H1 (cell line): ENCODE measurements at regions not wholly inside any gene's neighbourhood (a gene's known extent, or its start where the extent isn't known, plus 50 kb on each side); places are given as distances from the start of the nearest gene placed in this dataset.

Experiments used
- CTCF ChIA-PET: fragments of 300-600 bp; sonication (Branson Sonifier 250); formaldehyde crosslinking; loops from one replicate; lab custom pipeline; 2021; ENCODE audit not compliant: partially characterized antibody; lab: Charles Lee
- POLR2A ChIA-PET: fragments of 300-600 bp; sonication (Branson Sonifier 250); formaldehyde crosslinking; loops from one replicate; lab custom pipeline; 2021; ENCODE audit warnings: inconsistent platforms; ENCODE audit not compliant: partially characterized antibody; lab: Charles Lee
- DNase-seq, 2 experiments: peaks; one replicate each; pipeline versions ENCODE4 v3.0.0 to v3.0.0-alpha.2; 2010 to 2022; ENCODE audit warnings: low spot score in 2 of 2, low read depth in 1 of 2, mixed read lengths in 1 of 2
- FAIRE-seq: peaks from 2 replicates; lab custom pipeline; 2011; peaks lifted over from hg19 to GRCh38; lab: Jason Lieb, UNC
- H2AFZ ChIP-seq: 2 replicates; pipeline ENCODE4 v1.8.1; 2012; ENCODE audit warnings: low read length, inconsistent platforms
- H2AK5ac ChIP-seq: 2 replicates; pipeline ENCODE4 v1.6.1; 2013; ENCODE audit warnings: low read depth, low read length
- H2BK120ac ChIP-seq: replicated peaks from 2 replicates; pipeline ENCODE3; 2013; ENCODE audit warnings: low read depth, low read length, inconsistent platforms
- H2BK12ac ChIP-seq: 2 replicates; pipeline ENCODE4 v1.6.1; 2013; ENCODE audit warnings: low read depth, low read length
- H2BK15ac ChIP-seq: 2 replicates; pipeline ENCODE4 v1.6.1; 2013; ENCODE audit warnings: low read length
- H2BK20ac ChIP-seq: 2 replicates; pipeline ENCODE4 v1.6.1; 2013; ENCODE audit warnings: low read length
- H2BK5ac ChIP-seq: 2 replicates; pipeline ENCODE4 v1.6.1; 2013; ENCODE audit warnings: low read depth, low read length
- H3K14ac ChIP-seq: 2 replicates; pipeline ENCODE4 v1.6.1; 2013; ENCODE audit warnings: inconsistent platforms; ENCODE audit not compliant: insufficient read length
- H3K18ac ChIP-seq: 2 replicates; pipeline ENCODE4 v1.6.1; 2013; ENCODE audit warnings: low read length; ENCODE audit errors: extremely low read depth
- H3K23ac ChIP-seq: 2 replicates; pipeline ENCODE4 v1.6.1; 2013; ENCODE audit warnings: inconsistent platforms; ENCODE audit not compliant: insufficient read length
- H3K23me2 ChIP-seq: 2 replicates; pipeline ENCODE4 v1.6.1; 2013; ENCODE audit warnings: low read depth, low read length
- H3K27ac ChIP-seq: 2 replicates; pipeline ENCODE4 v1.6.1; 2011; ENCODE audit warnings: low read depth, low read length, inconsistent platforms
- H3K27me3 ChIP-seq, 4 experiments: replicated peaks in 1 of 4; 1 replicate in 1 of 4; 2 replicates in 3 of 4; pipeline versions ENCODE4 v1.6.1 to v1.8.1; 2011 to 2013; ENCODE audit warnings: low read length in 3 of 4, mild to moderate bottlenecking in 3 of 4, inconsistent platforms in 2 of 4, mixed read lengths in 2 of 4, moderate library complexity in 1 of 4; ENCODE audit not compliant: control insufficient read depth in 3 of 4, insufficient read depth in 3 of 4; ENCODE audit errors: extremely low read depth in 1 of 4
- H3K36me3 ChIP-seq, 4 experiments: 2 replicates each; pipeline versions ENCODE4 v1.6.1 to v1.8.1; 2011 to 2013; ENCODE audit warnings: mild to moderate bottlenecking in 4 of 4, low read length in 3 of 4, moderate library complexity in 2 of 4, control low read depth in 1 of 4, inconsistent platforms in 1 of 4; ENCODE audit not compliant: insufficient read depth in 4 of 4, control insufficient read depth in 2 of 4
- H3K4ac ChIP-seq: replicated peaks from 2 replicates; pipeline ENCODE3; 2013; ENCODE audit warnings: low read length, low read depth, mixed read lengths, inconsistent platforms; ENCODE audit not compliant: insufficient read length
- H3K4me1 ChIP-seq, 4 experiments: replicated peaks in 1 of 4; 1 replicate in 1 of 4; 2 replicates in 3 of 4; pipeline versions ENCODE4 v1.6.1 to v1.8.1; 2011 to 2013; ENCODE audit warnings: low read length in 3 of 4, inconsistent platforms in 2 of 4, mixed read lengths in 1 of 4; ENCODE audit not compliant: insufficient read depth in 4 of 4, control insufficient read depth in 3 of 4
- H3K4me2 ChIP-seq, 2 experiments: 2 replicates each; pipeline versions ENCODE4 v1.6.1 to v1.8.1; 2011 to 2013; ENCODE audit warnings: low read depth in 2 of 2, low read length in 2 of 2, control low read depth in 1 of 2, inconsistent platforms in 1 of 2, mild to moderate bottlenecking in 1 of 2; ENCODE audit not compliant: insufficient read depth in 1 of 2
- H3K4me3 ChIP-seq, 4 experiments: fragments of 200-600, 300-600 bp in 1 of 4; sonication (generic), shearing (Covaris generic), sonication (Bioruptor Twin) in 1 of 4; 2 replicates each; pipeline versions ENCODE4 v1.5.1 to v1.8.1; 2011 to 2016; ENCODE audit warnings: low read length in 4 of 4, low read depth in 3 of 4, control low read depth in 2 of 4, inconsistent platforms in 2 of 4, mild to moderate bottlenecking in 2 of 4, mixed read lengths in 1 of 4, moderate library complexity in 1 of 4; ENCODE audit not compliant: insufficient read depth in 2 of 4; ENCODE audit errors: extremely low read depth in 1 of 4
- H3K56ac ChIP-seq: replicated peaks from 2 replicates; pipeline ENCODE3; 2013; ENCODE audit warnings: low read depth, mild to moderate bottlenecking, mixed read lengths, low read length, inconsistent platforms; ENCODE audit not compliant: insufficient read length
- H3K79me1 ChIP-seq: 2 replicates; pipeline ENCODE4 v1.6.1; 2013; ENCODE audit warnings: low read depth, low read length, control low read depth
- H3K79me2 ChIP-seq, 2 experiments: 2 replicates each; pipeline versions ENCODE4 v1.6.1 to v1.8.1; 2012 to 2013; ENCODE audit warnings: low read length in 2 of 2, mild to moderate bottlenecking in 2 of 2, inconsistent platforms in 1 of 2; ENCODE audit not compliant: insufficient read depth in 2 of 2, control insufficient read depth in 1 of 2
- H3K9ac ChIP-seq, 4 experiments: replicated peaks in 1 of 4; 1 replicate in 1 of 4; 2 replicates in 3 of 4; pipeline versions ENCODE4 v1.6.1 to v1.8.1; 2011 to 2013; ENCODE audit warnings: low read depth in 3 of 4, low read length in 3 of 4, control low read depth in 2 of 4, mild to moderate bottlenecking in 2 of 4, moderate library complexity in 2 of 4, inconsistent platforms in 1 of 4; ENCODE audit errors: extremely low read depth in 1 of 4
- H3K9me3 ChIP-seq, 2 experiments: 2 replicates each; pipeline versions ENCODE4 v1.6.1 to v1.8.1; 2012 to 2013; ENCODE audit warnings: mild to moderate bottlenecking in 2 of 2, moderate library complexity in 2 of 2, control low read depth in 1 of 2, inconsistent platforms in 1 of 2, low read depth in 1 of 2, low read length in 1 of 2, mixed read lengths in 1 of 2; ENCODE audit not compliant: insufficient read depth in 2 of 2
- H4K20me1 ChIP-seq, 2 experiments: replicated peaks in 1 of 2; 2 replicates each; pipeline versions ENCODE3 to v1.8.1; 2011 to 2013; ENCODE audit warnings: inconsistent platforms in 2 of 2, low read length in 2 of 2, mild to moderate bottlenecking in 1 of 2; ENCODE audit not compliant: insufficient read depth in 2 of 2, control insufficient read depth in 1 of 2
- H4K5ac ChIP-seq: 2 replicates; pipeline ENCODE4 v1.6.1; 2013; ENCODE audit warnings: low read length, low read depth, mixed read lengths, inconsistent platforms; ENCODE audit not compliant: insufficient read length
- H4K8ac ChIP-seq: 2 replicates; pipeline ENCODE4 v1.8.0; 2013; ENCODE audit warnings: mild to moderate bottlenecking, moderate library complexity, low read length, inconsistent platforms; ENCODE audit not compliant: insufficient read depth; ENCODE audit errors: extremely low read depth
- H4K91ac ChIP-seq: replicated peaks from 2 replicates; pipeline ENCODE3; 2013; ENCODE audit warnings: low read length, mixed read lengths, inconsistent platforms; ENCODE audit not compliant: insufficient read length
- BACH1 ChIP-seq: IDR thresholded peaks from 2 replicates; pipeline ENCODE4 v1.6.1; 2012; ENCODE audit warnings: low read length, improper control_type of control experiment
- CHD1 ChIP-seq: IDR thresholded peaks from 2 replicates; pipeline ENCODE4 v1.6.1; 2012; ENCODE audit warnings: low read depth, low read length, improper control_type of control experiment
- TAF7 ChIP-seq: optimal IDR thresholded peaks from 2 replicates; pipeline ENCODE3; 2011; ENCODE audit warnings: low read depth, mild to moderate bottlenecking, inconsistent platforms, low read length, moderate library complexity, borderline replicate concordance
- WGBS, 2 experiments: shearing (Covaris generic) in 1 of 2; methylation state at CpG; one replicate each; pipeline versions ENCODE4 v1.1.6 to v1.1.7; 2013 to 2015; ENCODE audit warnings: low lambda C conversion rate in 2 of 2, mixed read lengths in 2 of 2, inconsistent platforms in 1 of 2, low coverage in 1 of 2, missing lambda C conversion rate in 1 of 2; ENCODE audit not compliant: insufficient replicate concordance in 2 of 2, insufficient coverage in 1 of 2, insufficient read length in 1 of 2; ENCODE audit errors: extremely low coverage in 1 of 2, missing lambda C conversion rate in 1 of 2; 5-methylcytosine and 5-hydroxymethylcytosine counted together
- TF ChIP-seq, protein P1 (sequence below), 3 experiments: IDR thresholded peaks; 1 replicate in 2 of 3; 2 replicates in 1 of 3; pipeline versions ENCODE4 v1.5.1 to v1.6.1; 2011; ENCODE audit warnings: low read length in 3 of 3, mild to moderate bottlenecking in 3 of 3, inconsistent platforms in 2 of 3, low read depth in 1 of 3, moderate library complexity in 1 of 3; ENCODE audit not compliant: insufficient read depth in 1 of 3; ENCODE audit errors: control extremely low read depth in 1 of 3

DNA sequence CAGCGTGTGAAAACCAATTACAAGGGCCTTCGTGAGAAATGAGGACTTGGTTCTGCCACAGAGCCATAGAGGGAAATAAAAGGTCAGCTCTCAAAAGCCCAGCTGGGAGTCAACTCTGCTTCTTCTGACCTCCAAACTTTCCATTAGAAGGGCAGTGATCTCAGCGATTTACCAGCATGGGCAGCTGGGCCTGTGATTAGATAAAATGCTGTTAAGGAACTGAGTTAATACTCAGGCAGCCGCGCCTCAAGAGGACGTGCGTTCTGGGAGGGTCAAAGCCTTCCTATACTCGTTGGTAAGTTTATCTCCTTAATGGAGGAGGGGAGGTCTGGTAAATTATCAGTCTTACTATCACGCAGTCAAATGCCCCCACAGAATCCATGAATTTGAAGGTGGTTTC, 480.2 kb upstream of the ERCC4 start:
- Histone ChIP-seq H3K18ac (no peak overlapping the region), H3K4ac (no peak overlapping the region), H2BK20ac (no peak overlapping the region), H4K5ac (no peak overlapping the region), H3K36me3 (no peaks in the 10 kb centered on the region), H2BK12ac (no peak overlapping the region), H2BK15ac (no peak overlapping the region)
- FAIRE-seq = no peak
- TF ChIP-seq TAF7 (no peak), BACH1 (no peak), CHD1 (no peak)
- TF ChIP-seq, protein P1, sequence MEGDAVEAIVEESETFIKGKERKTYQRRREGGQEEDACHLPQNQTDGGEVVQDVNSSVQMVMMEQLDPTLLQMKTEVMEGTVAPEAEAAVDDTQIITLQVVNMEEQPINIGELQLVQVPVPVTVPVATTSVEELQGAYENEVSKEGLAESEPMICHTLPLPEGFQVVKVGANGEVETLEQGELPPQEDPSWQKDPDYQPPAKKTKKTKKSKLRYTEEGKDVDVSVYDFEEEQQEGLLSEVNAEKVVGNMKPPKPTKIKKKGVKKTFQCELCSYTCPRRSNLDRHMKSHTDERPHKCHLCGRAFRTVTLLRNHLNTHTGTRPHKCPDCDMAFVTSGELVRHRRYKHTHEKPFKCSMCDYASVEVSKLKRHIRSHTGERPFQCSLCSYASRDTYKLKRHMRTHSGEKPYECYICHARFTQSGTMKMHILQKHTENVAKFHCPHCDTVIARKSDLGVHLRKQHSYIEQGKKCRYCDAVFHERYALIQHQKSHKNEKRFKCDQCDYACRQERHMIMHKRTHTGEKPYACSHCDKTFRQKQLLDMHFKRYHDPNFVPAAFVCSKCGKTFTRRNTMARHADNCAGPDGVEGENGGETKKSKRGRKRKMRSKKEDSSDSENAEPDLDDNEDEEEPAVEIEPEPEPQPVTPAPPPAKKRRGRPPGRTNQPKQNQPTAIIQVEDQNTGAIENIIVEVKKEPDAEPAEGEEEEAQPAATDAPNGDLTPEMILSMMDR (IDR thresholded peaks at IDR 0.05; ENCODE audit: control extremely low read depth in 1 of 3, insufficient read depth in 1 of 3, low read depth in 1 of 3, low read length in 3 of 3) = no peak
- TF ChIP-seq, all 59 proteins: peak for 0
- POLR2A ChIA-PET = no interaction called here
- Histone ChIP-seq H3K27ac (no peak overlapping the region), H2BK5ac (no peak overlapping the region), H3K4me1 (peaks cover 0 to 11% (median 3%) of the 10 kb centered on the region in 4 experiments; a peak in 4 of 7 replicates), H4K20me1 (no peaks in the 10 kb centered on the region), H3K27me3 (no peaks in the 10 kb centered on the region), H3K9me3 (0 out of 4 replicates have a peak, but pooled peaks cover 0 to 2% of the 10 kb centered on the region in 2 experiments), H3K23me2 (no peaks in the 10 kb centered on the region), H3K79me1 (no peaks in the 10 kb centered on the region), H3K4me2 (no peak overlapping the region), H2AFZ (no peak overlapping the region), H2AK5ac (peak overlapping the region; percentile 31; the same call in 1 of the 2 replicates), H4K8ac (no peak overlapping the region), H2BK120ac (no peak overlapping the region), H3K79me2 (no peaks in the 10 kb centered on the region), H4K91ac (no peak overlapping the region), H3K23ac (no peak overlapping the region), H3K14ac (no peak overlapping the region), H3K9ac (no peak overlapping the region), H3K56ac (no peak overlapping the region), H3K4me3 (no peak overlapping the region)
- DNase-seq = no peak
- CTCF ChIA-PET = interaction anchor here (1.5 to 1.6 kb wide), 2 partner anchors 13 to 14 kb away, joined by 3 to 5 read pairs; no protein-coding TSS in a partner anchor
- 92% methylated on average over 9 of the region's 9 CpGs; no CpG with 5 or more reads in 1 of the 2 experiments for WGBS, 2 experiments
